Effector CD4-positive, alpha-beta T cell (primary cell): ENCODE measurements at regions not wholly inside any gene's neighbourhood (a gene's known extent, or its start where the extent isn't known, plus 50 kb on each side); places are given as distances from the start of the nearest gene placed in this dataset.
A peak's percentile ranks its signal among the peaks of the same experiment; 100 is the strongest.
"Not testable (repeated sequence)": the region's sequence is repeated elsewhere in the genome, so short reads cannot be mapped to it uniquely, and the experiment has no call there.

Experiments
- DNase-seq: peaks from one replicate; pipeline ENCODE4 v3.0.0-alpha.2; 2020

DNA sequence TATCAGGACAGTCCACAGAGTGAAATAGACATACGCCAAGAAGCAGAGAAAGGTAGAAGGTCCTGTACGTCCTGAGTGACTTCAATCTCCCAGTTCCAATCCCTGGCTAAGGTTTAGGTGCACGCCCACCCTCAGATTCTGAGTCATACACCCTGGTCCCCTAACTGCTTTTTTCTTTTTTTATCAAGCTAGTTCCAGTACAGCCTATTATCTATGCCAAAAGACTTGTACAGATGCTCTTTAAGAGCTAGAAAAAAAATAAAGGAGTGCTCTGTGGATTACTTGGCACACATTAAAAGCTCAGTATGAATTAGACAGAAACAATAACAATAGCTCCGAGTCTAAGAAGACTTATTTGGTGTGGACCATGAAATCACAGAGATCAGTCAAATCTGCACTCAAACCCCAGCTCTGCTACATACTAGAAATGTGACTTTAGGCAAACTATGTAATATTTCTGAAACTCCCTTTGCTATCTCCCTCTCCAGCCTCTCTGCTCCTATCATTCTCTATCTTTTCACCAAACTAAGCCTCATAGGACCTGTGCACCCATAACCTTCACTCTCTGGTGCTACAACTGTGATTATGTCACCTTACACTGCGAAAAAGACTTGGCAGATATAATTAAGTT, 168.8 kb upstream of the KCTD7 start:
- DNase-seq = not testable (repeated sequence)

DNA sequence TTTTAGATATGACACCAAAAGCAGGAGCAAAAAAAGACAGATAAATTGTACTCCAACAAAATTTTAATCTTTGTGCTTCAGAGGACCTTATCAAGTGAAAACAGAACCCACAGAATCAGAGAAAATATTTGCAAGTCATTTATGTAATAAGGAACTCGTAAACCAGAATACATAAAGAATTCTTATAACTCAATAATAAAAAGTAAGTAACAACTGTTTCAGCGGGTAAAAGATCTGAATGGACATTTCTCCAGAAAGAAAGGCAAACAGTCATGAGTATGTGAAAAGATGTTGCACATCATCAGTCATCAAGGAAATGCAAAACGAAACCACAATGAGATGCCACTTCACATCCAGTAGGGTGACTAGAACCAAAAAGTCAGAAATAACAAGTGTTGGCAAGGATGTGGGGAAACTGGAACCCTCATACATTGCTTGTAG, 167.7 kb upstream of the KCTD7 start:
- DNase-seq = no peak

DNA sequence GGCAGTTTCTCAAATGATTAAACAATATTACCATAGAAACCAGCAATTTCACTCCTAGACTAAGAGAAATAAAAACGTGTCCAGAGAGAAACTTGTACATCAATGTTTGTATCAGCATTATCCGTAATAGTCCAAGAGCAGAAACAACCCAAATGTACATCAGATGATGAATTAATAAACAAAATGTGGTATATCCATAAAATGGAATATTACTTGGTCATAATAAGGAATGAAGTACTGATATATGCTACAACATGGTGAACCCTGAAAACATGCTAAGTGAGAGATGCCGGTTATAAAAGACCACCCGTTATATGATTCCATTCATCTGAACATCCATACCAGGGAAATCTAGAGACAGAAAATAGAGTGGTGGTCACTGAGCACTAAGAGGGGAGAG, 167.3 kb upstream of the KCTD7 start:
- DNase-seq = not testable (repeated sequence)

DNA sequence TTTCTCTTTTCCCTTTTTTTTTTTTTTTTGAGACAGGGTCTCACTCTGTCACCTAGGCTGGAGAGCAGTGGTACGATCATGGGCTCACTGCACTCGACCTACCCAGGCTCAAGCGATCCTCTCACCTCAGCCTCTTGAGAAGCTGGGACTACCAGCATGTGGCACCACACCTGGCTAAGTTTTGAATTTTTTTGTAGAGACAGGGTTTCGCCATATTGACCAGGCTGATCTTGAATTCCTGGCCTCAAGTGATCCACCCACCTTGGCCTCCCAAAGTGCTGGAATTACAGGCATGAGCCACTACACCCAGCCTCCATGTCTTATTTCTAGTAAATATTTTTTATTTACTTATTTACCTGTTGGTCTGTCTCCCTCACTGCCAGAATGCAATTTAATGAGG, 165.8 kb upstream of the KCTD7 start:
- DNase-seq = not testable (repeated sequence)

DNA sequence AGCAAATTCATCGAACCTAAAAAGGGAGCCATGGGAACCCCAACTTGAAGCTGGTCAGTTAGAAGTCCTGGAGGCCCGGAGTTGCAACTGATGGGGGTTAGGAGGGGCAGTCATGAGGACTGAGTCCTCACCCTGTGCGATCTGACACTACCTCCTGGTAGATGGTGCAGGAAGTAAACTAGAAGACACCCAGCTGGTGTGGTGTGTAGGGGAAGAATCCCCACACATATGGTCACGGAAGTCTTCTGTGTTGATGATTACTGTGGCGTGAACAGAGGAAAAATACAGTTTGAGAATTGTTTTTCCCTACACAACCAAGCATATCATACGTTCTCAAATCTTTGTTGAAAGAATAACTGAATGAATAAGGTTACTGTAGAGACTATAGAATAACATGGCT, 164.6 kb upstream of the KCTD7 start:
- DNase-seq = no peak

DNA sequence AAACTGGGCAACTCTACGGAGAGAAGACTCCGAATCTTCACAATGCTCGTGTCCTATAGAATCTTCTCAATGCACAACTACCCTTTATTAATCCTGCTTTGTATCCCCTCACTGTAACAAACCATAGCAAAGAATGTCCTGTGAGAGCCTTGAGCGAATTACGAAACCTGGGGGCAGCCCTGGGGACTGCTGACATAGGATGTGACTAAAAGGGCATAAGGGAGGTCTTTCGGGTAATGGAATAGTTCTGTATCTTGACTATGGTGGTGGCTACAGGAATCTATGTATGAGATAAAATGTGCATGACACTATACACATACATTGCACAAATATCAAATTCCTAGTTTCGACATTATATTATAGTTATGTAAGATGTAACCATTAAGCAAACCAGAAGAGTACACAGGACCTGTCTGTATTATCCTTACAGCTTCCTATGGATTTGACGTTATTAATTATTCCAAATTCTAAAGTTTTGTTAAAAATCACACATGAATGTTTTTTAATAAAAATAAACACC, 162.5 kb upstream of the KCTD7 start:
- DNase-seq = no peak

DNA sequence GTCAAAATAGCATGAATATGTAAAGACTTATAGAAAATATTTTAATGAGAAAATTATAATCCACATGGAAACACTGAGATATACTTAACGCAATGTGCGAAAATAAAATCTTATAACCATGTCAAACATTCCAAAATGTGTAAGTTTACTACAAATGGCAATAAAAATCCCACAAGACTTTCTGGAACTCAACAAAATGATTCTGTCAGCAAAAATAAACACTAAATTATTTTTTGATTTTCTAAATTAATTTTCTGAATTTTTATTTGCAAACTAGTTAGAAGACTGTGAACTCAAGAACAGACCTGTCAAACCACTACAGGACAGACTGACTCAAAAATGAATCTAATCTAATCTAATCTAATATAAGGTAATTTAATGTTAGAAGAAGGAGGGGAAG, 160.8 kb upstream of the KCTD7 start:
- no peak for DNase-seq

DNA sequence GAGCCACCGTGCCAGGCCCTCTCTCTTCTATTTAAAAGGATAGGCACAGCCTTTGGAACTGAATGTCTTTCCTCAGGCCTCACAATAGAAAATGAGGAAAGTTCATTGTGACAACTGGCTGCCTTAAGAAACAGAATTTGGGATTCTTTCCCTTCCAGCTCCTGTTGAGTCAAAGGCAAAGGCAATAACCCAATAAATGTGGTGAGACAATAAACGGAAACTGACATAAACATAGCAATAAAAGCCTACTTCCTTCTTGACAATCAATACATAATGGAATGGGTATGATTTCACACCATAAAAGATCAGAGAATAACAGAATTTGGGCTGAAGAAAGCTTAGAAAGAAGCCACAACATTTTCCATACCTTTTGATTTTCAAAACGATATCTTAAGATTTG, 155.6 kb upstream of the KCTD7 start:
- not testable (repeated sequence) for DNase-seq

DNA sequence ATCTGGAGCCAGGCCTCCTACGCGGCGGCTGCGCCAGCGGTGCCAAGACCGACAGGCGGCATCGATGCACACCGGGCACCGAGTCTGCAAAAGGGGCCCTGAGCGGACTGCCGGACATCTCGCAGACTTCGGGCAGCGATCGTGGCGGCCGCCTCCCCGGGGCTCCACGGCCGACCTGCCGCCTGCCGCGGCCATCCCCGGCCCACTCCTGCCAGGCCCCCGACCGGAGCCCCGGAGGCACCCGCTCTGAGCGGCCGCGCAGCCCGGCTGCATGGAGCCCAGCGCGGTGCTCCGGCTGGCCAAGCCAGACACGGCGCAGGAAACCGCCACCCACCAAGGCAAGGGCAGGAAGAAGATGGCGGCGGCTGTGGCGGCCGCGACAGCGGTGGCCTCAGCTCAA, 154.2 kb upstream of the KCTD7 start:
- no peak for DNase-seq

DNA sequence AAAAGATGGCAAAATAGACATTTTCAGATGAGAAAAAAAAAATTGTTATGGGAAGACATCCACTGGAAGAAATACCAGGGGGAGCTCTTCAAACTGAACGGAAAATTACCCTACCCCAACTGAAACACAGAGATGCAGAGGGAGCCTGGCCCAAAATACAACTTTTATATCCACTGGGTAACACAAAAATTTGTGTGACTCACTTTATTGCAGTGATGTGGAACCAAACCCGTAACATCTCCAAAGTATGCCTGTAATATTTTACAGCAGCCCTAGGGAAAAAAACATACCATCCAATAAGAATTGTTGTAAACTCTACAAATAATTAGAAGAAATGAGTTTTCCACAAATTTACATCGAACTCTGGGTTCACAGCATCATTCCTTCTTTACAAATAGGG, 152.6 kb upstream of the KCTD7 start:
- not testable (repeated sequence) for DNase-seq

DNA sequence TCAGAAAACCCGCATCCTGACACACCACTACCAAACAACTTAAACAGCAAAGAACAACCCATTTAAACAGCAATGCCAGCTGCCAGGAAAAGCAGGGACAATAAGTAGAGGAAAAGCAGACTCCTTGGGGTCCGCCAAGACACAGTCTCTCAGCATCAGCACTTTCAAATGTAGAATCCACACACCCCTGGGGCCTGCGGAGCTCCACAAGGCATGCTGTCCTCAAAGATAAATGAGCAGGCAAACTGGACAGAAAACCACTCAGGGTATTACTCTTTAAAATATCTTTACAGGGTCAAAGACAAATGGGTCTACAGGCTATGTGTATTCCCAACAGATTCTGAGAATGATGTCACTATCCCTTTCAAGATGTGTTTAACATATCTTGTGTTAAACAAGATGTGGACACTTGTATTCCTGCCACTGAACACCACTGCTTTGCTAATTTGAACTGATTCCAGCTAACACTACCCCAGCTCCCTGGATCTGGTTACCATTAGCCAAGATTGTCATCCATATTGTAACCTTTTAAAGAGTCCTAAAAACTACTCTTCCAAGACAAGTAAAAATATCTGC, 150.8 kb upstream of the KCTD7 start:
- not testable (repeated sequence) for DNase-seq

DNA sequence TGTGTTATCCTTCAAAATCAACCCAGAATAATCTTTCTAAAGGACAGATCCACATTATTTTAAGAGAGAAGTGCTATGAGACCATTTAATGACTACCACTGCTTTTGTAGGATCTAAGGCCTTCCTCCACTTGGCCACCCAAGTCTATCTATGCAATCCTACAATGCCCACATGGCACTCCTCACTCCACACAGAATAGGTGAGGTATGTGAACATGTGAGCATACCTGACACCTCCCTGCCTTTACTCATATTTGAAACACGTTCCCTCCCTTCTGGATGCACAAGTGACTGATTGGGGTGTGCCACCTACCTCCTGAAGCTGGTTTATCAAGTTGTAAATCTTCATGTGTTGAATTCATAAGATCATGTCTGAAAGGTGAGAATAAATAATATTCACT, 147.5 kb upstream of the KCTD7 start:
- not testable (repeated sequence) for DNase-seq

DNA sequence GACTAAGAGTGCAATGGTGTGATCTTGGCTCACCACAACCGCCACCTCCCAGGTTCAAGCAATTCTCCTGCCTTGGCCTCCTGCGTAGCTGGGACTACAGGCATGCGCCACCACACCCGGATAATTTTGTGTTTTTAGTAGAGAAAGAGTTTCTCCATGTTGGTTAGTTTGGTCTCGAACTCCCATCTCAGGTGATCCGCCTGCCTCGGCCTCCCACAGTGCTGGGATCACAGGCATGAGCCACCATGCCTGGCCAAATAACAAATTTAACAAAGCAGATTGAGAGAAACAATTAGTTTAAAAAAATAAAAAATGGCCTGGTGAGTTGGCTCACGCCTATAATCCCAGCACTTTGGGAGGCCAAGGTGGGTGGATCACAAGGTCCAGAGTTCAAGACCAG, 139.6 kb upstream of the KCTD7 start:
- not testable (repeated sequence) for DNase-seq

DNA sequence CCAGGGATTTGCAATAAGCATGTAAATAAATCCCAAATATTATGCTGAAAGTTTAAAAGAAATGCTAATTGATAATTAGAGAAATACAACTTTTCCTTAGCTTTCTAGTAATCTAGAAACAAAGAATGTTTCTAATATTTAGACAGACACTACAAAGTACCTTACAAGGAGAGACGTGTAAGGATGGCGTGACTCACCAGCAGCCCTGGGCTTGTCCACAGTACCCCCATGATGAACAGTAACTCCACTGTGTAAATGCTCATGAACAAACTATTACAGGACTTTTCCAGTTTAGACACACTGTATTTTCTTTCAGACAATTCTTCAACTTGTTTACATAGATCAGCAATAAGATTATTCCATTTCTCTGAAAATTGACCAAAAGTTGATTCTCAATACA, 138.9 kb upstream of the KCTD7 start:
- DNase-seq = not testable (repeated sequence)

DNA sequence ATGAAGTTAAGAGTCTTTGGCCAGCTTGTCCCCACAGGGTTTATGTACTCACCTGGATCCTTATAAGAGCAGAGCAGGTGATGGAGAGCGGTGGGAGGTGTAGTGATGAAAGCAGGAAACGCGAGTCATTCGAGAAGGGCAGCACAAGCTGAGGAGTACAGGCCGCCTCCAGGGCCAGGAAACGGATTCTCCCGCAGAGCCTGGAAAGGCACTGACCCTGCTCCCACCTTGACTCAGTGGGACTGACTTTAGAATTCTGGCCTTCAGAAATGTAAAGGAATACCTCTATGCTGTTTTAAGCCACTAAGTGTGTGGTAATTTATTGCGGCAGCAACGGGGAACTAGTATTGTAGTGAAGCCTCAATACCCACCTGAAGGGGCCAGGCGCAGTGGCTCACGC, 137.7 kb upstream of the KCTD7 start:
- DNase-seq = not testable (repeated sequence)

DNA sequence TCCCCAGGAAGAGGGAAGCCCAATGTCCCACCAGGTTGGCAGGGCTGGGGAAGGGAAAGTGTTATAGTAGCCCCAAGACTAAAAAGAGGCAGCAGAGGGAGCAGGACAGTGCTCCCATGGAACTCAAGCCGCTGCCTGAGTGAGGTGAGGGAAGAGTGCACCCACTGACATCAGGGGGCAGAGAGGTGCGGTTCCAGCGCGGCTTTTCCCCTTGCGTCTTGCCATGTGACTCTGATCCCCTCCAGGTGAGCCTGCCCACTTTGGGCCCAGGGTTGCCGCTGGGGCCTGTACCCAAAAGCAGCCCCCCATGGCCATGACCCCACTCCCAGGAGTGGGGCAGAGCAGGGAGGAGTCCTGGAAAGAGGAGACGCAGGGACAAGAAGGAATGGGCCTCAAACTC, 136.3 kb upstream of the KCTD7 start:
- not testable (repeated sequence) for DNase-seq

DNA sequence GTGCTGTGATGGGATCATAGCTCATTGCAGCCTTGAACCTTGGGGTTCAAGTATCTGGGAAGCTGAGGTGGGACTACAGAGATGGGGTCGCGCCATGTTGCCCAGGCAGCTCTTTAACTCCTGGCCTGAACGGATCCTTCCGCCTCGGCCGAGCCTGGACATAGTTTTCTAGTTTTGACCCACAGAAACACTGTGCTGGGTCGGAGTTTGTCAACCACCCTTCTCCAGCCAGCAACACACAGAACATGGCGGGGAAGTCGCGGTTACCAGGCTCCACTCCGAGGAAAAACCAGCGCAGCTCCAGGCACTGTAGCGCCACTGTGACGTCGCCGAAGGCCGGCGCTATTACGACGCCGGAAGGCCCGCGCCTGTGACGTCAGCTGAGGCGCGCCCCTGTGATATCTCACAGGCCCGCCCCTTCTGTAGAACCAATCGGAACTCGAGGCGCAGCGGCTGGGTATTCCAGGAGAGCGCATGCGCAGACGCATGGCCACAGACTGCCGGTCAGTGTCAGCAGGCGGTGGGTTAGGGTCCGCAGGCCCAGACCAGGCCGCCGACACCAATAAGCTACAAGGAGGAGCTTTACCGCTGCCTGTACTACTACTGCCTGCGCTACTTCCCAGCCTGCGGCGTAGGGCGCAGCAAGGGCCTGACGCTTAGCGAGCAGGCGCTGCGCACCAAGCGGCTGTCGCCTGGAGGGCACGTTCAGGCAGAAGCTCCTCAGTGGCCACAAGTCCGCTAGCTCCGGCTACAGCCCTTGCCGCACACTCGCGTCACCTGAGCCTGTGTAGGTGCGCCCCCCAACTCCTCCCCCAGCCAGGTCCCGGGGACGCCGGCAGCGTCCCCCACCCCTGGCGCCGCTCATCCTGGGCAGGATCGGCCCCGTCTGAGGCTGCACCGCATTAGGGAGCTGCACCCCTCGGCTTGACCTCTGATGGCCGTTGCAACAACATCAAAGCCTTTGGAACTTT, 135.2 kb upstream of the KCTD7 start:
- DNase-seq = peak; percentile 96

DNA sequence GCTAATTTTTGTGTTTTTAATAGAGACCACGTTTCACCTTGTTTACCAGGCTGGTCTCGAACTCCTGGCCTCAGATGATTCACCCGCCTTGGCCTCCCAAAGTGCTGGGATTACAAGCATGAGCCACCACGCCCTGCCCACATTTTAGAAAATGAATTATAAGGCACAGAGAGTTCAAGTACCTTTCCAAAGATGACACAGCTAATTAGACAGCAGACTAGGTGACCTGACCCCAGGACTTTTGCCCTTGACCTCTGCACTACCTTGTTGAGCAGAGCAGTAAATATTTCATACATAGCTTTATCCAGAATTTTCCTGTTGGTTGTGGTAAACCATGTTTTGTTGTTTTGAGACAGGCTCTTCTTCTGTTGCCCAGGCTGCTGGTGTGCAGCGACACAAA, 131.3 kb upstream of the KCTD7 start:
- no peak for DNase-seq

DNA sequence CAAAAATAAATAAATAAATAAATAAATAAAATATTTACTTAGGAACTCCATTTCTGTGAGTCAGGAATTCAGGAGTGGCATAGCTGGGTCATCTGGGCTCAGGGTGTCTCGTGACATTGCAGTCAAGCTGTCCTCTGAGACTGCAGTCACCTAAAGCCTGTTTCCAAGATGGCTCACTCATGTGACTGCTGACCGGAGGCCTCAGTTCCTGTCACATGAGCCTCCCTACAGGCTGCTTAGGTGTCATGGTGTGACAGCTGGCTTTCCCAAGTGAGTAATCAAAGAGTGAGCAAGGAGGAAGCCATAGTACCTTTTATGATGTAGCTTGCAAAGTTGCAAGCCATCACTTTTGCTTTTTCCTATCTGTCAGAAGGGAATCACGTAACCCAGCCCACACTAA, 128.6 kb upstream of the KCTD7 start:
- no peak for DNase-seq

DNA sequence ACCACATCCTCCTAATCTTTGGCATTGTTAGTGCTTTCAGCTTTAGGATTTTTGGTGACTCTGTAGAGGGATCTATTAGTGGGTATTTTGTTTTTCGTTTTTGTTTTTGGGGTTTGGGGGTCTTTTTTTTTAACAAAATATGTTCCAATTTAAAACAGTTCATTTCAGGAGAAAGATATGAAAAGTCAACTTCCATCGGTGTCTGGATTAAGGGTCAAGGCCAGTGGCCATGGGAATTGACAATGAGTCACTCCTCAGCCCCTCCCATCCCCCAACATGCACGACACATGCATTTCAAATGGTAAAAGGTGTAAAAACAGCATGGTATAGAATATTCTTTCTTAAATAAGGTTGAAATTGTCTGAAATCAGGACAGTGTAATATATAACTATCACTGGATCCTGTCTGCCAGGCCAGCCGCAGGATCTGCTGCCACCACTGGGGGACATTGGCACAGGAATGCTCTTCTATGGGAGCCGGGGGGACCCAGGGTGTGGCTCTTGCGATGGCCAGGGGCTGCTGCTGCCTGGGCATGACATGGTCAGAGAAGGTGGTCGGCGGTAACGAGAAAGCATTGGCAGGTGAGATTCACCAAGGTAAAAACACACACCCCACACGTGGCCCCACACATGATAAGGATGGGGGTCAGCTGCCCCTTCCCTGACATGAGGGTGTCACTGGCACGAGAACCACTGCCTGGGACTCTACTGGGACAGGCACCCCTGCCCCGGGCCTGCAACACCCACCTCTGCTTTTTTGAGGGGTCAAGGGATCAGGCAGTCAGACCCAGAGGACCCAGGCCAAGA, 126.2 kb upstream of the KCTD7 start:
- DNase-seq = no peak

DNA sequence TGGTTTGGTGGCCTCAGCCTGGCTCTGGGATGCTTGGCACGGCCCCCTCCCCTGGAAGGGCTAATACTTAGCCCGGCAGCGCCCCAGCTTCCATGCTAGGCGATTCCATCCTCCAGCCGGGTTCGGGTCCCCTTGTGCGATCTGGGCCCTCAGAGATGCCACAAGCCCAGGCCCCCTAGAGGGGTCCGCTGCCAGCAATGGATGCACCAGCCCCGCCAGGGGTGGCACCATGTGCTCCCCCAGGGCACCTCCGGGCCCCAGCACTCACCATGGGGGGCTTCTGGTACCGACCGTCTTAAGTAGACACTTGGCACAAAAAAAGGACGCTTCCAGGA, 125.7 kb upstream of the KCTD7 start:
- DNase-seq = no peak

DNA sequence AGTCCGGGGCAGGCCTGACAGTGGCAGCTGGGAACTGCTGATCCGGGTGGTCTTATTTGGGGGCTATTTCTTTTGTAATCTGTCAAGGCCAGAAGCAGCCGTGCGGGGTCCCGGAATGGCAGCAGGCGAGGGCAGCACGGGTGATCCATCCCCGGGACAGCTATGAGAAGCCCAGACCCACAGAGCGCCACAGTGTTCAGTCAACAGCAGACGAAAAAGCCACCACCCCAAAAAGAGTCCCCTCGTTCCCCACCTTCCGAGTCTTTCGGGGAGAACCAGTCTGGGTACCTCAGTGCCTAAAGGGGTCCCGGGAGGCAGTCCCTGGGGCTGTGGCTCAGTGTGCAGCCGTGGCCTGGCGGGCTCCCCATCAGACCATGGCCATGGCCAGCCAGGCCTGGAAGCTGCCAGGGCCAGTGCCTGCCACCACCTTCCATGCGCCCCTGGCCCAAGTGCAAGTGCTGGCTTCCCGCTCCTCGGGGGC, 125.1 kb upstream of the KCTD7 start:
- no peak for DNase-seq

DNA sequence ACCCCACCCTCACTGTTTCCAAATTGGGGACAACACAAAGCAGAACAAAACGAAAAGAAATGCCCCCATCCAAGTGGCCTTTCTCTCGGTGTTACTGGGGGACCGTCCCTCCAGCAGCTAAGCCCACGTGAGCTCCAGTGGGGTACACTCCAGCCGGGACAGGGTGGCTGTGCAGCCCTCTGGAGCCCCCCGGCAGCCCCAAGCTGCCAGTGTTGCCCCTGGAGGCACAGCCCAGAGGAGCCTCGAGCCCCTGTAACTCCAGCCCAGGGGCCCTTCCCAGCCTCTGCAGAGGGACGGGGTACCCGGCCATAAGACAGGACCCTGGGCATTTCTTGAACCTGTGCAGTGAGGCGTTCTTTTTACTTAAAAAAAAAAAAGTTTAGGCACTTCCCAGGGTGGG, 124.5 kb upstream of the KCTD7 start:
- DNase-seq = no peak
